CD4-positive, alpha-beta memory T cell (primary cell): ENCODE measurements at regions not wholly inside any gene's neighbourhood (a gene's known extent, or its start where the extent isn't known, plus 50 kb on each side); places are given as distances from the start of the nearest gene placed in this dataset.

Experiments
- CTCF ChIA-PET: fragments of 350-600 bp; sonication (Branson Sonifier 250); formaldehyde crosslinking; loops from one replicate; lab custom pipeline; 2021; ENCODE audit warnings: inconsistent platforms; ENCODE audit not compliant: partially characterized antibody; lab: Charles Lee
- POLR2A ChIA-PET: fragments of 350-600 bp; sonication (Branson Sonifier 250); formaldehyde crosslinking; loops from one replicate; lab custom pipeline; 2021; ENCODE audit not compliant: partially characterized antibody; lab: Charles Lee
- DNase-seq, 5 donors: peaks; one replicate each; pipeline versions ENCODE4 v3.0.0 to v3.0.0-alpha.2; 2020 to 2022; ENCODE audit warnings: mixed read lengths in 1 of 5
- H3K27ac ChIP-seq: one replicate; pipeline ENCODE4 v1.7.0; 2013; ENCODE audit warnings: low read depth, low read length
- H3K27me3 ChIP-seq: 2 replicates; pipeline ENCODE4 v1.7.0; 2013; ENCODE audit warnings: mild to moderate bottlenecking, low read length, moderate library complexity; ENCODE audit not compliant: insufficient read depth
- H3K36me3 ChIP-seq: 2 replicates; pipeline ENCODE4 v1.7.0; 2013; ENCODE audit warnings: mild to moderate bottlenecking, low read length, moderate library complexity; ENCODE audit not compliant: insufficient read depth
- H3K4me1 ChIP-seq: 2 replicates; pipeline ENCODE4 v1.7.0; 2013; ENCODE audit warnings: mild to moderate bottlenecking, low read length, moderate library complexity; ENCODE audit not compliant: insufficient read depth
- H3K4me3 ChIP-seq, 2 donors: one replicate each; pipeline ENCODE4 v1.7.0; 2013; ENCODE audit warnings: low read length in 2 of 2, mild to moderate bottlenecking in 1 of 2
- H3K9me3 ChIP-seq, 2 donors: one replicate each; pipeline ENCODE4 v1.7.0; 2013; ENCODE audit warnings: low read length in 2 of 2, control low read depth in 1 of 2; ENCODE audit not compliant: control insufficient read depth in 1 of 2
- H3K27ac Mint-ChIP-seq, 7 donors: one replicate each; pipeline ENCODE4 v1.8.0; 2020 to 2021; ENCODE audit warnings: mixed read lengths in 7 of 7, mild to moderate bottlenecking in 6 of 7, inconsistent platforms in 3 of 7, moderate library complexity in 3 of 7
- H3K27me3 Mint-ChIP-seq, 2 donors: one replicate each; pipeline ENCODE4 v1.8.0; 2020 to 2021; ENCODE audit warnings: mixed read lengths in 2 of 2
- H3K36me3 Mint-ChIP-seq, 2 donors: one replicate each; pipeline ENCODE4 v1.8.0; 2020 to 2021; ENCODE audit warnings: mixed read lengths in 2 of 2, inconsistent platforms in 1 of 2, mild to moderate bottlenecking in 1 of 2
- H3K4me1 Mint-ChIP-seq, 4 donors: one replicate each; pipeline ENCODE4 v1.8.0; 2020 to 2021; ENCODE audit warnings: mixed read lengths in 4 of 4, mild to moderate bottlenecking in 1 of 4
- H3K4me3 Mint-ChIP-seq, 8 donors: one replicate each; pipeline ENCODE4 v1.8.0; 2020 to 2021; ENCODE audit warnings: mixed read lengths in 8 of 8, mild to moderate bottlenecking in 7 of 8, moderate library complexity in 6 of 8, inconsistent platforms in 3 of 8
- H3K9me3 Mint-ChIP-seq, 8 donors: one replicate each; pipeline ENCODE4 v1.8.0; 2020 to 2021; ENCODE audit warnings: mixed read lengths in 8 of 8, mild to moderate bottlenecking in 5 of 8, inconsistent platforms in 3 of 8, moderate library complexity in 1 of 8
- intact Hi-C: fragments of 100-400 bp; cut with micrococcal nuclease; formaldehyde crosslinking; loops from one replicate; pipeline ENCODE4 v1.15.1; 2023

- no peak for DNase-seq
- Histone ChIP-seq H3K36me3 (no peaks in the 10 kb centered on the region), H3K27ac (no peak overlapping the region), H3K27me3 (no peaks in the 10 kb centered on the region), H3K4me3 (no peak overlapping the region), H3K9me3 (no peaks in the 10 kb centered on the region), H3K4me1 (no peaks in the 10 kb centered on the region)
- Mint-ChIP-seq H3K4me1 (no peaks in the 10 kb centered on the region), H3K4me3 (no peak overlapping the region), H3K27me3 (peaks cover 7 to 14% of the 10 kb centered on the region in 2 donors), H3K36me3 (no peaks in the 10 kb centered on the region), H3K27ac (no peak overlapping the region), H3K9me3 (peaks cover 0 to 8% (median 3%) of the 10 kb centered on the region in 8 donors)
- intact Hi-C loops, result no loop called here
- POLR2A ChIA-PET, result no interaction called here
- CTCF ChIA-PET, result no interaction called here
Measured at GRCh38 chr3:194967151-194968117, 281.8 kb downstream of the FAM43A start.

GRCh38 chr3:194970066-194970465, 284.4 kb downstream of the FAM43A start:
- H3K9me3 Mint-ChIP-seq, result peaks cover 0 to 8% (median 3%) of the 10 kb centered on the region in 8 donors
- H3K4me3 Mint-ChIP-seq, result no peak overlapping the region
- CTCF ChIA-PET, result no interaction called here

GRCh38 chr3:194971009-194971408, 285.3 kb downstream of the FAM43A start:
- DNase-seq, result no peak
- no peak overlapping the region for H3K27ac Mint-ChIP-seq

More at GRCh38 chr3:194970066-194970465, 284.4 kb downstream of the FAM43A start:
- Histone ChIP-seq H3K36me3 (no peaks in the 10 kb centered on the region), H3K4me3 (no peak overlapping the region), H3K27me3 (no peaks in the 10 kb centered on the region), H3K4me1 (no peaks in the 10 kb centered on the region), H3K9me3 (no peaks in the 10 kb centered on the region), H3K27ac (no peak overlapping the region)
- H3K36me3 Mint-ChIP-seq, result no peaks in the 10 kb centered on the region
- no peak for DNase-seq
- H3K4me1 Mint-ChIP-seq, result no peaks in the 10 kb centered on the region
- intact Hi-C loops, result no loop called here
- no peak overlapping the region for H3K27ac Mint-ChIP-seq
- POLR2A ChIA-PET, result no interaction called here
- peaks cover 14 to 19% of the 10 kb centered on the region in 2 donors for H3K27me3 Mint-ChIP-seq

GRCh38 chr3:194971965-194972364, 286.3 kb downstream of the FAM43A start:
- no peaks in the 10 kb centered on the region for H3K36me3 Mint-ChIP-seq
- Histone ChIP-seq H3K4me1 (no peaks in the 10 kb centered on the region), H3K36me3 (no peaks in the 10 kb centered on the region), H3K9me3 (no peaks in the 10 kb centered on the region), H3K27me3 (no peaks in the 10 kb centered on the region), H3K27ac (no peak overlapping the region), H3K4me3 (no peak overlapping the region)
- ChIA-PET POLR2A (no interaction called here), CTCF (no interaction called here)
- H3K4me1 Mint-ChIP-seq, result no peaks in the 10 kb centered on the region
- no peak overlapping the region for H3K27ac Mint-ChIP-seq
- no peak overlapping the region for H3K4me3 Mint-ChIP-seq
- H3K27me3 Mint-ChIP-seq, result peaks cover 14 to 29% of the 10 kb centered on the region in 2 donors
- DNase-seq, result no peak
- H3K9me3 Mint-ChIP-seq, result peaks cover 0 to 8% (median 3%) of the 10 kb centered on the region in 8 donors
- intact Hi-C loops, result no loop called here

More at GRCh38 chr3:194971009-194971408, 285.3 kb downstream of the FAM43A start:
- H3K4me3 ChIP-seq, result no peak overlapping the region
- no peak overlapping the region for H3K27ac ChIP-seq
- H3K36me3 ChIP-seq, result no peaks in the 10 kb centered on the region
- CTCF ChIA-PET, result no interaction called here
- H3K27me3 Mint-ChIP-seq, result peaks cover 14 to 24% of the 10 kb centered on the region in 2 donors
- no peaks in the 10 kb centered on the region for H3K9me3 ChIP-seq
- POLR2A ChIA-PET, result no interaction called here
- H3K9me3 Mint-ChIP-seq, result peaks cover 0 to 8% (median 3%) of the 10 kb centered on the region in 8 donors
- no peaks in the 10 kb centered on the region for H3K36me3 Mint-ChIP-seq
- H3K4me3 Mint-ChIP-seq, result no peak overlapping the region
- no peaks in the 10 kb centered on the region for H3K4me1 Mint-ChIP-seq
- intact Hi-C loops, result no loop called here
- no peaks in the 10 kb centered on the region for H3K4me1 ChIP-seq
- no peaks in the 10 kb centered on the region for H3K27me3 ChIP-seq

GRCh38 chr3:194972641-194973040, 287.0 kb downstream of the FAM43A start:
- H3K27ac Mint-ChIP-seq, result no peak overlapping the region
- POLR2A ChIA-PET, result no interaction called here
- H3K27me3 Mint-ChIP-seq, result peaks cover 15 to 34% of the 10 kb centered on the region in 2 donors

GRCh38 chr3:194973366-194974000, 287.8 kb downstream of the FAM43A start:
- H3K27ac ChIP-seq, result no peak overlapping the region
- no peak overlapping the region for H3K4me3 ChIP-seq
- Mint-ChIP-seq H3K9me3 (peaks cover 0 to 8% (median 3%) of the 10 kb centered on the region in 8 donors), H3K27ac (no peak overlapping the region), H3K4me1 (no peaks in the 10 kb centered on the region), H3K36me3 (no peaks in the 10 kb centered on the region), H3K27me3 (peaks cover 16 to 36% of the 10 kb centered on the region in 2 donors), H3K4me3 (no peak overlapping the region)
- CTCF ChIA-PET, result no interaction called here
- H3K27me3 ChIP-seq, result no peaks in the 10 kb centered on the region
- no peak for DNase-seq
- intact Hi-C loops, result no loop called here
- no peaks in the 10 kb centered on the region for H3K36me3 ChIP-seq
- no peaks in the 10 kb centered on the region for H3K9me3 ChIP-seq
- POLR2A ChIA-PET, result interaction anchor here (1.0 kb wide), 1 partner anchor 286 kb away, joined by 3 read pairs; no protein-coding TSS in a partner anchor
- H3K4me1 ChIP-seq, result no peaks in the 10 kb centered on the region

More at GRCh38 chr3:194972641-194973040, 287.0 kb downstream of the FAM43A start:
- H3K4me1 Mint-ChIP-seq, result no peaks in the 10 kb centered on the region
- H3K4me3 Mint-ChIP-seq, result no peak overlapping the region
- no peak for DNase-seq
- no peaks in the 10 kb centered on the region for H3K36me3 Mint-ChIP-seq
- peaks cover 0 to 8% (median 3%) of the 10 kb centered on the region in 8 donors for H3K9me3 Mint-ChIP-seq
- H3K27ac ChIP-seq, result no peak overlapping the region
- H3K9me3 ChIP-seq, result no peaks in the 10 kb centered on the region
- CTCF ChIA-PET, result no interaction called here
- no peaks in the 10 kb centered on the region for H3K36me3 ChIP-seq
- intact Hi-C loops, result no loop called here
- H3K4me3 ChIP-seq, result no peak overlapping the region
- H3K4me1 ChIP-seq, result no peaks in the 10 kb centered on the region
- no peaks in the 10 kb centered on the region for H3K27me3 ChIP-seq

- Histone ChIP-seq H3K36me3 (no peaks in the 10 kb centered on the region), H3K4me1 (no peaks in the 10 kb centered on the region), H3K27ac (no peak overlapping the region), H3K4me3 (no peak overlapping the region), H3K9me3 (no peaks in the 10 kb centered on the region), H3K27me3 (no peaks in the 10 kb centered on the region)
- Mint-ChIP-seq H3K27ac (no peak overlapping the region), H3K4me1 (no peaks in the 10 kb centered on the region), H3K36me3 (no peaks in the 10 kb centered on the region), H3K9me3 (peaks cover 0 to 8% (median 3%) of the 10 kb centered on the region in 8 donors), H3K4me3 (no peak overlapping the region), H3K27me3 (peaks cover 19 to 34% of the 10 kb centered on the region in 2 donors)
- DNase-seq, result no peak
- CTCF ChIA-PET, result no interaction called here
- intact Hi-C loops, result no loop called here
- POLR2A ChIA-PET, result no interaction called here
Measured at GRCh38 chr3:194974468-194975135, 288.9 kb downstream of the FAM43A start.
